HepG2 (cell line): ENCODE measurements at regions not wholly inside any gene's neighbourhood (a gene's known extent, or its start where the extent isn't known, plus 50 kb on each side); places are given as distances from the start of the nearest gene placed in this dataset.

ENCODE experiments used
- ATF6 ChIP-seq: sonication (generic); formaldehyde crosslinking; conservative IDR thresholded peaks from 2 replicates; pipeline ENCODE4 v1.4.0; 2020; ENCODE audit warnings: missing genetic modification reagents
- CTCF ChIP-seq: sonication (generic); formaldehyde crosslinking; IDR thresholded peaks from 2 replicates; pipeline ENCODE4 v1.5.0; 2020; ENCODE audit warnings: mild to moderate bottlenecking, missing genetic modification reagents, moderate library complexity
- NR2C2 ChIP-seq: sonication (generic); formaldehyde crosslinking; IDR thresholded peaks from 2 replicates; pipeline ENCODE4 v1.4.0; 2020; ENCODE audit warnings: missing genetic modification reagents, mild to moderate bottlenecking, moderate library complexity, borderline replicate concordance
- POLR2AphosphoS5 ChIP-seq: IDR thresholded peaks from 2 replicates; pipeline ENCODE4 v1.6.1; 2012; ENCODE audit warnings: low read depth, low read length
- RAD21 ChIP-seq: fragments of 450-650 bp; formaldehyde crosslinking; IDR thresholded peaks from 2 replicates; pipeline ENCODE4 v1.5.0; 2020; ENCODE audit warnings: mild to moderate bottlenecking
- TBL1XR1 ChIP-seq: fragments of 150-350 bp; IDR thresholded peaks from 2 replicates; pipeline ENCODE4 v1.6.1; 2014; ENCODE audit warnings: borderline replicate concordance, low read length; ENCODE audit not compliant: partially characterized antibody
- ZNF414 ChIP-seq: sonication (generic); formaldehyde crosslinking; IDR thresholded peaks from 2 replicates; pipeline ENCODE4 v1.5.0; 2020; ENCODE audit warnings: missing genetic modification reagents
- ZNF614 ChIP-seq: IDR thresholded peaks from 2 replicates; pipeline ENCODE4 v1.6.1; 2018; ENCODE audit warnings: missing biosample characterization, missing genetic modification reagents, inconsistent platforms, borderline replicate concordance
- ZSCAN20 ChIP-seq: sonication (generic); formaldehyde crosslinking; IDR thresholded peaks from 2 replicates; pipeline ENCODE4 v1.4.0; 2020; ENCODE audit warnings: missing genetic modification reagents, mild to moderate bottlenecking, borderline replicate concordance

DNA sequence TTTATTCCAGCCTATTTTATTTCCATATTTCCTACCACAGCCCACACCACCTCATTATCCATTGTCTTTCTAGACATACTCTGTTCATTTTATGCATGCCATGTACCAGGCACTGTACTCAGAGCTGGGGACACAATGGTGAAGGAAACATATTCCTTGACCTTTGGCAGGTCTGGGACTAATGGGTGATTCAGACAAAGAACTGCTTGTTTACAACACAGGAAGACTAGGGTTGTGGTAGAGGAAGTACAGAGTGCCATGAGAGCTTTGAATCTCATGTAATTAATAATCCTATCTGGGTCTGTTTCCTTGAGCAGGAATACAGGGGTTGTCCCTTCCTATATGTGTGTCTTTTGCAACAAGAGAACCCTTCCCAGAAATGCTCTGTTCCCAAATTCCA, 75.1 kb upstream of the NUDT10 start:
- no peak for TF ChIP-seq NR2C2 (CRISPR knock-in tag)
- no peak for TF ChIP-seq ZSCAN20
- no peak for TF ChIP-seq RAD21 (CRISPR knock-in tag)
- TF ChIP-seq CTCF (CRISPR knock-in tag), result no peak
- no peak for TF ChIP-seq ZNF614 (CRISPR knock-in tag)
- TF ChIP-seq TBL1XR1, result no peak
- no peak for TF ChIP-seq ZNF414 (CRISPR knock-in tag)
- TF ChIP-seq POLR2AphosphoS5, result no peak
- TF ChIP-seq ATF6 (CRISPR knock-in tag), result no peak
